Suprapubic skin (tissue), 4 donors: ENCODE measurements at regions not wholly inside any gene's neighbourhood (a gene's known extent, or its start where the extent isn't known, plus 50 kb on each side); places are given as distances from the start of the nearest gene placed in this dataset.
"Not testable (repeated sequence)": the region's sequence is repeated elsewhere in the genome, so short reads cannot be mapped to it uniquely, and the experiment has no call there.

Experiments
- DNase-seq, 2 donors: peaks; one replicate each; pipeline ENCODE4 v3.0.0-alpha.2; 2019; ENCODE audit warnings: low spot score in 2 of 2
- H3K27ac ChIP-seq: fragments of 200-600 bp; sonication (generic); one replicate; pipeline ENCODE4 v1.5.1; 2019
- H3K27me3 ChIP-seq: fragments of 200-600 bp; sonication (generic); one replicate; pipeline ENCODE4 v1.5.1; 2019
- H3K36me3 ChIP-seq: fragments of 200-600 bp; sonication (generic); one replicate; pipeline ENCODE4 v1.5.1; 2019
- H3K4me1 ChIP-seq: fragments of 200-600 bp; sonication (generic); one replicate; pipeline ENCODE4 v1.5.1; 2019
- H3K4me3 ChIP-seq: fragments of 200-600 bp; sonication (generic); one replicate; pipeline ENCODE4 v1.5.1; 2019; ENCODE audit warnings: mild to moderate bottlenecking
- H3K9me3 ChIP-seq: fragments of 200-600 bp; sonication (generic); one replicate; pipeline ENCODE4 v1.5.1; 2019
- CTCF ChIP-seq, 2 donors: fragments of 200-600 bp in 1 of 2; fragments of 450-650 bp in 1 of 2; sonication (generic) in 1 of 2; IDR thresholded peaks; one replicate each; pipeline ENCODE4 v1.5.1; 2016 to 2019; ENCODE audit warnings: antibody characterized with exemption in 2 of 2, mild to moderate bottlenecking in 1 of 2, moderate library complexity in 1 of 2
- EP300 ChIP-seq: sonication (generic); formaldehyde crosslinking; IDR thresholded peaks from one replicate; pipeline ENCODE4 v1.6.1; 2017; ENCODE audit warnings: antibody characterized with exemption
- POLR2A ChIP-seq, 2 donors: fragments of 450-650 bp; IDR thresholded peaks; one replicate each; pipeline ENCODE4 v1.6.1; 2017; ENCODE audit warnings: antibody characterized with exemption in 2 of 2, mild to moderate bottlenecking in 2 of 2, moderate library complexity in 2 of 2
- POLR2AphosphoS5 ChIP-seq, 3 donors: sonication (generic); formaldehyde crosslinking; IDR thresholded peaks; one replicate each; pipeline ENCODE4 v1.6.1; 2017; ENCODE audit warnings: antibody characterized with exemption in 3 of 3
- WGBS: methylation state at CpG from one replicate; pipeline ENCODE4 v1.1.5; 2018; 5-methylcytosine and 5-hydroxymethylcytosine counted together

GRCh38 chr15:20376872-20377271, 164.7 kb downstream of the GOLGA6L6 start:
- TF ChIP-seq EP300 (no peak), POLR2AphosphoS5 (IDR thresholded peaks at IDR 0.05) (no peak), POLR2A (IDR thresholded peaks at IDR 0.05) (no peak), CTCF (IDR thresholded peaks at IDR 0.05) (no peak)
- Histone ChIP-seq H3K4me1 (no peaks in the 10 kb centered on the region), H3K4me3 (no peak overlapping the region), H3K27me3 (no peaks in the 10 kb centered on the region), H3K9me3 (peaks cover 9% of the 10 kb centered on the region), H3K27ac (no peak overlapping the region), H3K36me3 (no peaks in the 10 kb centered on the region)
- 65% methylated on average over 5 of the region's 5 CpGs for WGBS
- no peak for DNase-seq

- H3K4me3 ChIP-seq, H3K27me3 ChIP-seq, H3K27ac ChIP-seq, DNase-seq, H3K9me3 ChIP-seq, H3K4me1 ChIP-seq, H3K36me3 ChIP-seq: not testable (repeated sequence)
These were observed 169.2 kb downstream of the GOLGA6L6 start for GRCh38 chr15:20372416-20372815.

GRCh38 chr15:20369500-20369899, 172.1 kb downstream of the GOLGA6L6 start:
- Histone ChIP-seq H3K36me3 (no peaks in the 10 kb centered on the region), H3K27ac (no peak overlapping the region), H3K9me3 (no peaks in the 10 kb centered on the region), H3K27me3 (no peaks in the 10 kb centered on the region), H3K4me1 (no peaks in the 10 kb centered on the region), H3K4me3 (no peak overlapping the region)
- no peak for DNase-seq
- TF ChIP-seq EP300 (no peak), POLR2AphosphoS5 (IDR thresholded peaks at IDR 0.05) (no peak), CTCF (IDR thresholded peaks at IDR 0.05) (no peak), POLR2A (IDR thresholded peaks at IDR 0.05) (no peak)
- WGBS = 76% methylated on average over 3 of the region's 3 CpGs

GRCh38 chr15:20368974-20369373, 172.6 kb downstream of the GOLGA6L6 start:
- Histone ChIP-seq H3K27me3 (no peaks in the 10 kb centered on the region), H3K4me3 (no peak overlapping the region), H3K27ac (no peak overlapping the region), H3K4me1 (no peaks in the 10 kb centered on the region), H3K9me3 (no peaks in the 10 kb centered on the region), H3K36me3 (no peaks in the 10 kb centered on the region)
- no peak for TF ChIP-seq POLR2AphosphoS5 (IDR thresholded peaks at IDR 0.05)
- no peak for TF ChIP-seq CTCF (IDR thresholded peaks at IDR 0.05)
- TF ChIP-seq EP300 = no peak
- DNase-seq = no peak
- WGBS = 31% methylated on average over 1 of the region's 1 CpG

GRCh38 chr15:20367093-20367492, 174.5 kb downstream of the GOLGA6L6 start:
- TF ChIP-seq EP300 = no peak
- TF ChIP-seq CTCF (IDR thresholded peaks at IDR 0.05) = no peak
- no peak for TF ChIP-seq POLR2AphosphoS5 (IDR thresholded peaks at IDR 0.05)
- TF ChIP-seq POLR2A (IDR thresholded peaks at IDR 0.05) = no peak
- H3K4me1 ChIP-seq = no peaks in the 10 kb centered on the region
- whole genome bisulfite sequencing = 59% methylated on average over 2 of the region's 2 CpGs
- H3K27me3 ChIP-seq = no peaks in the 10 kb centered on the region
- no peak overlapping the region for H3K27ac ChIP-seq
- no peak overlapping the region for H3K4me3 ChIP-seq
- H3K36me3 ChIP-seq = no peaks in the 10 kb centered on the region
- H3K9me3 ChIP-seq = no peaks in the 10 kb centered on the region
- no peak for DNase-seq

GRCh38 chr15:20363591-20363990, 178.0 kb downstream of the GOLGA6L6 start:
- H3K9me3 ChIP-seq, H3K36me3 ChIP-seq, H3K4me1 ChIP-seq, H3K27me3 ChIP-seq, H3K27ac ChIP-seq, H3K4me3 ChIP-seq, DNase-seq: not testable (repeated sequence)
- WGBS = 74% methylated on average over 5 of the region's 5 CpGs
